Mucosa of rectum (tissue), 2 donors: ENCODE measurements at regions not wholly inside any gene's neighbourhood (a gene's known extent, or its start where the extent isn't known, plus 50 kb on each side); places are given as distances from the start of the nearest gene placed in this dataset.
"Not testable (repeated sequence)": the region's sequence is repeated elsewhere in the genome, so short reads cannot be mapped to it uniquely, and the experiment has no call there.

Experiments
- H3K27ac ChIP-seq, 2 donors: one replicate each; pipeline ENCODE4 v1.7.0; 2013; ENCODE audit warnings: inconsistent platforms in 2 of 2, low read depth in 2 of 2, low read length in 2 of 2
- H3K27me3 ChIP-seq, 2 donors: one replicate each; pipeline ENCODE4 v1.7.0; 2013; ENCODE audit warnings: low read length in 2 of 2; ENCODE audit not compliant: control insufficient read depth in 2 of 2, insufficient read depth in 2 of 2
- H3K36me3 ChIP-seq, 2 donors: one replicate each; pipeline ENCODE4 v1.7.0; 2013; ENCODE audit warnings: low read length in 2 of 2; ENCODE audit not compliant: control insufficient read depth in 2 of 2, insufficient read depth in 2 of 2
- H3K4me1 ChIP-seq, 2 donors: one replicate each; pipeline ENCODE4 v1.7.0; 2013; ENCODE audit warnings: low read length in 2 of 2, mild to moderate bottlenecking in 1 of 2; ENCODE audit not compliant: control insufficient read depth in 2 of 2, insufficient read depth in 2 of 2
- H3K4me3 ChIP-seq, 2 donors: one replicate each; pipeline ENCODE4 v1.7.0; 2013; ENCODE audit warnings: low read length in 2 of 2
- H3K9ac ChIP-seq, 2 donors: one replicate each; pipeline ENCODE4 v1.7.0; 2013; ENCODE audit warnings: low read length in 2 of 2, low read depth in 1 of 2, mild to moderate bottlenecking in 1 of 2
- H3K9me3 ChIP-seq, 2 donors: one replicate each; pipeline ENCODE4 v1.7.0; 2013; ENCODE audit warnings: low read length in 2 of 2; ENCODE audit not compliant: control insufficient read depth in 2 of 2
- donor health status: healthy.
- donor health status: Normal muscosa, but diverticular disease.

- Histone ChIP-seq H3K4me1 (no peaks in the 10 kb centered on the region), H3K9ac (no peak overlapping the region), H3K36me3 (no peaks in the 10 kb centered on the region), H3K4me3 (no peak overlapping the region), H3K27ac (no peak overlapping the region), H3K27me3 (no peaks in the 10 kb centered on the region), H3K9me3 (no peaks in the 10 kb centered on the region)
Measured at GRCh38 chr14:29982171-29982570, 54.5 kb upstream of the PRKD1 start.

- Histone ChIP-seq H3K27ac (no peak overlapping the region), H3K9ac (no peak overlapping the region), H3K4me3 (no peak overlapping the region), H3K36me3 (no peaks in the 10 kb centered on the region), H3K9me3 (no peaks in the 10 kb centered on the region), H3K27me3 (no peaks in the 10 kb centered on the region), H3K4me1 (no peaks in the 10 kb centered on the region)
Measured at GRCh38 chr14:29982993-29983392, 55.3 kb upstream of the PRKD1 start.

- H3K4me1 ChIP-seq, H3K36me3 ChIP-seq, H3K9ac ChIP-seq, H3K27ac ChIP-seq, H3K27me3 ChIP-seq, H3K4me3 ChIP-seq, H3K9me3 ChIP-seq: not testable (repeated sequence)
Measured at GRCh38 chr14:29990344-29990857, 62.8 kb upstream of the PRKD1 start.

GRCh38 chr14:29990993-29991392 is 63.3 kb upstream of the PRKD1 start:
- H3K4me1 ChIP-seq: no peaks in the 10 kb centered on the region
- no peak overlapping the region for H3K9ac ChIP-seq
- no peak overlapping the region for H3K4me3 ChIP-seq
- H3K27ac ChIP-seq: no peak overlapping the region
- no peaks in the 10 kb centered on the region for H3K9me3 ChIP-seq
- H3K36me3 ChIP-seq: no peaks in the 10 kb centered on the region
- no peaks in the 10 kb centered on the region for H3K27me3 ChIP-seq

- no peaks in the 10 kb centered on the region for H3K9me3 ChIP-seq
- no peak overlapping the region for H3K4me3 ChIP-seq
- no peaks in the 10 kb centered on the region for H3K27me3 ChIP-seq
- H3K9ac ChIP-seq: no peak overlapping the region
- H3K27ac ChIP-seq: no peak overlapping the region
- no peaks in the 10 kb centered on the region for H3K4me1 ChIP-seq
- no peaks in the 10 kb centered on the region for H3K36me3 ChIP-seq
Measured at GRCh38 chr14:29993143-29993542, 65.5 kb upstream of the PRKD1 start.

GRCh38 chr14:29999013-29999539 is 71.4 kb upstream of the PRKD1 start:
- H3K4me3 ChIP-seq: no peak overlapping the region
- H3K9me3 ChIP-seq: no peaks in the 10 kb centered on the region
- H3K4me1 ChIP-seq: no peaks in the 10 kb centered on the region
- H3K27ac ChIP-seq: no peak overlapping the region
- H3K36me3 ChIP-seq: no peaks in the 10 kb centered on the region
- no peak overlapping the region for H3K9ac ChIP-seq
- no peaks in the 10 kb centered on the region for H3K27me3 ChIP-seq

GRCh38 chr14:30002859-30003258 is 75.2 kb upstream of the PRKD1 start:
- Histone ChIP-seq H3K36me3 (no peaks in the 10 kb centered on the region), H3K27me3 (no peaks in the 10 kb centered on the region), H3K4me1 (no peaks in the 10 kb centered on the region), H3K9ac (no peak overlapping the region), H3K4me3 (no peak overlapping the region), H3K27ac (no peak overlapping the region), H3K9me3 (no peaks in the 10 kb centered on the region)

- H3K9ac ChIP-seq: no peak overlapping the region
Measured at GRCh38 chr14:30005114-30005808, 77.6 kb upstream of the PRKD1 start.

GRCh38 chr14:30006695-30007094 is 79.0 kb upstream of the PRKD1 start:
- H3K4me3 ChIP-seq: no peak overlapping the region
- no peaks in the 10 kb centered on the region for H3K4me1 ChIP-seq
- H3K9ac ChIP-seq: no peak overlapping the region
- no peak overlapping the region for H3K27ac ChIP-seq
- H3K9me3 ChIP-seq: no peaks in the 10 kb centered on the region
- no peaks in the 10 kb centered on the region for H3K27me3 ChIP-seq
- H3K36me3 ChIP-seq: no peaks in the 10 kb centered on the region

More at GRCh38 chr14:30005114-30005808, 77.6 kb upstream of the PRKD1 start:
- Histone ChIP-seq H3K27ac (no peak overlapping the region), H3K4me1 (no peaks in the 10 kb centered on the region), H3K4me3 (no peak overlapping the region), H3K36me3 (no peaks in the 10 kb centered on the region), H3K9me3 (no peaks in the 10 kb centered on the region), H3K27me3 (no peaks in the 10 kb centered on the region)

GRCh38 chr14:30015489-30015888 is 87.8 kb upstream of the PRKD1 start:
- no peak overlapping the region for H3K27ac ChIP-seq
- no peak overlapping the region for H3K9ac ChIP-seq
- H3K27me3 ChIP-seq: no peaks in the 10 kb centered on the region
- no peaks in the 10 kb centered on the region for H3K4me1 ChIP-seq
- H3K9me3 ChIP-seq: no peaks in the 10 kb centered on the region
- no peaks in the 10 kb centered on the region for H3K36me3 ChIP-seq
- no peak overlapping the region for H3K4me3 ChIP-seq
